Uterus (tissue), 3 donors: ENCODE measurements at regions not wholly inside any gene's neighbourhood (a gene's known extent, or its start where the extent isn't known, plus 50 kb on each side); places are given as distances from the start of the nearest gene placed in this dataset.

Source experiments
- DNase-seq, 2 donors: peaks; one replicate each; pipeline ENCODE4 v3.0.0-alpha.2; 2019 to 2020
- H3K27ac ChIP-seq, 2 donors: fragments of 200-600 bp; sonication (generic); 1 replicate in 1 of 2; 2 replicates in 1 of 2; pipeline ENCODE4 v1.5.1; 2016 to 2018
- H3K27me3 ChIP-seq, 2 donors: fragments of 200-600 bp; sonication (generic); one replicate each; pipeline ENCODE4 v1.5.1; 2018 to 2019; ENCODE audit warnings: control low read depth in 1 of 2
- H3K36me3 ChIP-seq, 2 donors: fragments of 200-600 bp; sonication (generic); one replicate each; pipeline ENCODE4 v1.5.1; 2019; ENCODE audit warnings: control low read depth in 1 of 2
- H3K4me1 ChIP-seq, 2 donors: fragments of 200-600 bp; sonication (generic); one replicate each; pipeline ENCODE4 v1.5.1; 2018 to 2019; ENCODE audit warnings: control low read depth in 1 of 2
- H3K4me3 ChIP-seq, 2 donors: fragments of 200-600 bp; sonication (generic); 1 replicate in 1 of 2; 2 replicates in 1 of 2; pipeline ENCODE4 v1.5.1; 2018 to 2019; ENCODE audit warnings: mild to moderate bottlenecking in 1 of 2
- H3K9me3 ChIP-seq, 2 donors: fragments of 200-600 bp; sonication (generic); one replicate each; pipeline ENCODE4 v1.5.1; 2019; ENCODE audit warnings: control low read depth in 1 of 2
- CTCF ChIP-seq, 4 experiments: fragments of 200-600 bp in 2 of 4; fragments of 450-650 bp in 2 of 4; sonication (generic) in 2 of 4; IDR thresholded peaks; one replicate each; pipeline ENCODE4 v1.5.1; 2016 to 2019; ENCODE audit warnings: antibody characterized with exemption in 4 of 4, mild to moderate bottlenecking in 2 of 4, moderate library complexity in 1 of 4
- POLR2A ChIP-seq, 2 donors: fragments of 450-650 bp; IDR thresholded peaks; one replicate each; pipeline ENCODE4 v1.6.1; 2016; ENCODE audit warnings: antibody characterized with exemption in 2 of 2, mild to moderate bottlenecking in 1 of 2, moderate library complexity in 1 of 2
- intact Hi-C: fragments of 100-400 bp; cut with DNase I; formaldehyde crosslinking; loops from one replicate; pipeline ENCODE4 v1.15.1; 2023; ENCODE audit warnings: low total_unique reads
- donor health status: DM: yes; HTN: yes; CAD: no.

GRCh38 chr7:28231176-28231575, 50.6 kb upstream of the JAZF1 start:
- no peaks in the 10 kb centered on the region for H3K9me3 ChIP-seq
- no peak for DNase-seq
- TF ChIP-seq CTCF (IDR thresholded peaks at IDR 0.05) = no peak
- TF ChIP-seq POLR2A (IDR thresholded peaks at IDR 0.05) = no peak
- H3K4me1 ChIP-seq = no peaks in the 10 kb centered on the region
- no peaks in the 10 kb centered on the region for H3K36me3 ChIP-seq
- H3K27ac ChIP-seq = no peak overlapping the region
- H3K27me3 ChIP-seq = no peaks in the 10 kb centered on the region
- intact Hi-C loops = no loop called here
- H3K4me3 ChIP-seq = no peak overlapping the region

GRCh38 chr7:28236560-28236959, 56.0 kb upstream of the JAZF1 start:
- Histone ChIP-seq H3K4me3 (no peak overlapping the region), H3K9me3 (no peaks in the 10 kb centered on the region), H3K36me3 (no peaks in the 10 kb centered on the region), H3K4me1 (no peaks in the 10 kb centered on the region), H3K27me3 (no peaks in the 10 kb centered on the region), H3K27ac (no peak overlapping the region)
- no peak for DNase-seq
- TF ChIP-seq CTCF (IDR thresholded peaks at IDR 0.05) (no peak), POLR2A (IDR thresholded peaks at IDR 0.05) (no peak)
- intact Hi-C loops = no loop called here

- Histone ChIP-seq H3K27ac (no peak overlapping the region), H3K4me3 (no peak overlapping the region), H3K27me3 (no peaks in the 10 kb centered on the region), H3K36me3 (no peaks in the 10 kb centered on the region), H3K4me1 (no peaks in the 10 kb centered on the region), H3K9me3 (no peaks in the 10 kb centered on the region)
- DNase-seq = no peak
- intact Hi-C loops = no loop called here
- TF ChIP-seq POLR2A (IDR thresholded peaks at IDR 0.05) (no peak), CTCF (IDR thresholded peaks at IDR 0.05) (no peak)
Measured at GRCh38 chr7:28237363-28237762, 56.8 kb upstream of the JAZF1 start.

- no peaks in the 10 kb centered on the region for H3K27me3 ChIP-seq
- no peak for DNase-seq
- H3K36me3 ChIP-seq = no peaks in the 10 kb centered on the region
- H3K4me1 ChIP-seq = no peaks in the 10 kb centered on the region
- intact Hi-C loops = no loop called here
- no peaks in the 10 kb centered on the region for H3K9me3 ChIP-seq
- H3K27ac ChIP-seq = no peak overlapping the region
- no peak overlapping the region for H3K4me3 ChIP-seq
- TF ChIP-seq POLR2A (IDR thresholded peaks at IDR 0.05) = no peak
- TF ChIP-seq CTCF (IDR thresholded peaks at IDR 0.05) = no peak
Measured at GRCh38 chr7:28239823-28240204, 59.2 kb upstream of the JAZF1 start.

GRCh38 chr7:28240481-28240880, 59.9 kb upstream of the JAZF1 start:
- no peak for DNase-seq
- no peaks in the 10 kb centered on the region for H3K9me3 ChIP-seq
- no peak for TF ChIP-seq CTCF (IDR thresholded peaks at IDR 0.05)
- no peak overlapping the region for H3K4me3 ChIP-seq
- no peaks in the 10 kb centered on the region for H3K4me1 ChIP-seq
- intact Hi-C loops = no loop called here
- H3K36me3 ChIP-seq = no peaks in the 10 kb centered on the region
- no peaks in the 10 kb centered on the region for H3K27me3 ChIP-seq
- no peak overlapping the region for H3K27ac ChIP-seq
